PC-9 (cell line): ENCODE measurements at regions not wholly inside any gene's neighbourhood (a gene's known extent, or its start where the extent isn't known, plus 50 kb on each side); places are given as distances from the start of the nearest gene placed in this dataset.

Source experiments
- EZH2 ChIP-seq: fragments of 200-600 bp; sonication (generic); IDR thresholded peaks from 2 replicates; pipeline ENCODE4 v1.8.0; 2017; ENCODE audit warnings: antibody characterized with exemption, low read depth
- TF ChIP-seq, protein P1 (sequence below): fragments of 200-600 bp; sonication (generic); conservative IDR thresholded peaks from 2 replicates; pipeline ENCODE4 v1.6.1; 2017; ENCODE audit warnings: mixed run types, antibody characterized with exemption, mild to moderate bottlenecking, moderate library complexity

DNA sequence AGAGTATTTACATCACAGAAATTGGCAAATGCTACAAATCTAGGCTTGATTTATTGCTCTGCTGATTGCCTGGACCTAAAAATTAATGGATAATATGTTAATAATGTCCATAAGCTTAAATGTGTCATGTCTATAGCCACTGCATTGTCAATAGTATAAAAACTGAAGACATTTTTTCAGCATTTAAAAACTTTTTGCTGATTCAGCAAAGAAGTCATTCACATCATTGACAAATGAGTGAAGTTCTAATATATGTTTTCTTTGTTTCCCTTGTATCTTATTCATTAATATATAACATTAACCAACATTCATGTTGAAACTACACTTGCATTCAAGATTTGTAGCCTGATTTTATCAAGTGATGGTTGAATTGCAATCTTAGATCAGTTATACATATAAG is 214.7 kb upstream of the XYLT1 start:
- TF ChIP-seq EZH2 = no peak
- TF ChIP-seq, protein P1, sequence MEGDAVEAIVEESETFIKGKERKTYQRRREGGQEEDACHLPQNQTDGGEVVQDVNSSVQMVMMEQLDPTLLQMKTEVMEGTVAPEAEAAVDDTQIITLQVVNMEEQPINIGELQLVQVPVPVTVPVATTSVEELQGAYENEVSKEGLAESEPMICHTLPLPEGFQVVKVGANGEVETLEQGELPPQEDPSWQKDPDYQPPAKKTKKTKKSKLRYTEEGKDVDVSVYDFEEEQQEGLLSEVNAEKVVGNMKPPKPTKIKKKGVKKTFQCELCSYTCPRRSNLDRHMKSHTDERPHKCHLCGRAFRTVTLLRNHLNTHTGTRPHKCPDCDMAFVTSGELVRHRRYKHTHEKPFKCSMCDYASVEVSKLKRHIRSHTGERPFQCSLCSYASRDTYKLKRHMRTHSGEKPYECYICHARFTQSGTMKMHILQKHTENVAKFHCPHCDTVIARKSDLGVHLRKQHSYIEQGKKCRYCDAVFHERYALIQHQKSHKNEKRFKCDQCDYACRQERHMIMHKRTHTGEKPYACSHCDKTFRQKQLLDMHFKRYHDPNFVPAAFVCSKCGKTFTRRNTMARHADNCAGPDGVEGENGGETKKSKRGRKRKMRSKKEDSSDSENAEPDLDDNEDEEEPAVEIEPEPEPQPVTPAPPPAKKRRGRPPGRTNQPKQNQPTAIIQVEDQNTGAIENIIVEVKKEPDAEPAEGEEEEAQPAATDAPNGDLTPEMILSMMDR = no peak
